IgD-negative memory B cell (primary cell): ENCODE measurements at regions not wholly inside any gene's neighbourhood (a gene's known extent, or its start where the extent isn't known, plus 50 kb on each side); places are given as distances from the start of the nearest gene placed in this dataset.
"Not testable (repeated sequence)": the region's sequence is repeated elsewhere in the genome, so short reads cannot be mapped to it uniquely, and the experiment has no call there.

Source experiments
- H3K27ac Mint-ChIP-seq, 3 donors: one replicate each; pipeline ENCODE4 v1.8.0; 2020 to 2022; ENCODE audit warnings: mild to moderate bottlenecking in 3 of 3, mixed read lengths in 3 of 3, moderate library complexity in 1 of 3
- H3K27me3 Mint-ChIP-seq: one replicate; pipeline ENCODE4 v1.8.0; 2021; ENCODE audit warnings: mixed read lengths
- H3K36me3 Mint-ChIP-seq: one replicate; pipeline ENCODE4 v1.8.0; 2020; ENCODE audit warnings: mild to moderate bottlenecking, mixed read lengths
- H3K4me1 Mint-ChIP-seq, 3 donors: one replicate each; pipeline ENCODE4 v1.8.0; 2020 to 2022; ENCODE audit warnings: mixed read lengths in 3 of 3, mild to moderate bottlenecking in 1 of 3
- H3K4me3 Mint-ChIP-seq, 4 donors: one replicate each; pipeline ENCODE4 v1.8.0; 2020 to 2022; ENCODE audit warnings: mild to moderate bottlenecking in 4 of 4, mixed read lengths in 4 of 4, moderate library complexity in 3 of 4
- H3K9me3 Mint-ChIP-seq, 3 donors: one replicate each; pipeline ENCODE4 v1.8.0; 2020 to 2021; ENCODE audit warnings: mixed read lengths in 3 of 3, mild to moderate bottlenecking in 1 of 3

GRCh38 chr5:174945853-174946252 is 221.5 kb downstream of the MSX2 start:
- peaks cover 0 to 3% (median 3%) of the 10 kb centered on the region in 3 donors for H3K9me3 Mint-ChIP-seq
- peaks cover 5% of the 10 kb centered on the region for H3K27me3 Mint-ChIP-seq
- H3K4me3 Mint-ChIP-seq = no peak overlapping the region
- no peaks in the 10 kb centered on the region for H3K4me1 Mint-ChIP-seq
- H3K36me3 Mint-ChIP-seq = no peaks in the 10 kb centered on the region
- H3K27ac Mint-ChIP-seq = peak overlapping the region in 1 of 3 donors; percentile 41

- H3K9me3 Mint-ChIP-seq = peaks cover 0 to 3% (median 3%) of the 10 kb centered on the region in 3 donors
- H3K27me3 Mint-ChIP-seq = peaks cover 5% of the 10 kb centered on the region
- no peak overlapping the region for H3K4me3 Mint-ChIP-seq
- no peaks in the 10 kb centered on the region for H3K4me1 Mint-ChIP-seq
- H3K27ac Mint-ChIP-seq = no peak overlapping the region
- H3K36me3 Mint-ChIP-seq = no peaks in the 10 kb centered on the region
Observed at GRCh38 chr5:174943785-174944184, 219.4 kb downstream of the MSX2 start.

GRCh38 chr5:174943002-174943401 is 218.6 kb downstream of the MSX2 start:
- not testable (repeated sequence) for H3K4me3 Mint-ChIP-seq, H3K27ac Mint-ChIP-seq, H3K27me3 Mint-ChIP-seq, H3K36me3 Mint-ChIP-seq, H3K9me3 Mint-ChIP-seq, H3K4me1 Mint-ChIP-seq

GRCh38 chr5:174937201-174938123 is 213.1 kb downstream of the MSX2 start:
- Mint-ChIP-seq H3K27me3 (peaks cover 5% of the 10 kb centered on the region), H3K27ac (peak overlapping the region in 1 of 3 donors; percentile 73), H3K9me3 (peaks cover 0 to 6% (median 1%) of the 10 kb centered on the region in 3 donors), H3K4me3 (no peak overlapping the region), H3K4me1 (peaks cover 0 to 2% (median 0%) of the 10 kb centered on the region in 3 donors), H3K36me3 (peaks cover 2% of the 10 kb centered on the region)

GRCh38 chr5:174935854-174936474 is 211.6 kb downstream of the MSX2 start:
- no peak overlapping the region for H3K27ac Mint-ChIP-seq
- H3K9me3 Mint-ChIP-seq = peaks cover 0 to 6% (median 3%) of the 10 kb centered on the region in 3 donors
- peaks cover 0 to 2% (median 0%) of the 10 kb centered on the region in 3 donors for H3K4me1 Mint-ChIP-seq
- H3K36me3 Mint-ChIP-seq = peaks cover 2% of the 10 kb centered on the region
- H3K4me3 Mint-ChIP-seq = no peak overlapping the region
- peaks cover 3% of the 10 kb centered on the region for H3K27me3 Mint-ChIP-seq

- H3K27me3 Mint-ChIP-seq, H3K27ac Mint-ChIP-seq, H3K4me1 Mint-ChIP-seq, H3K36me3 Mint-ChIP-seq, H3K9me3 Mint-ChIP-seq, H3K4me3 Mint-ChIP-seq: not testable (repeated sequence)
Observed at GRCh38 chr5:174931033-174931432, 206.7 kb downstream of the MSX2 start.

- Mint-ChIP-seq H3K4me3 (no peak overlapping the region), H3K4me1 (peaks cover 0 to 2% (median 0%) of the 10 kb centered on the region in 3 donors), H3K27ac (no peak overlapping the region), H3K27me3 (peaks cover 3% of the 10 kb centered on the region), H3K36me3 (no peaks in the 10 kb centered on the region), H3K9me3 (no peaks in the 10 kb centered on the region)
Observed at GRCh38 chr5:174925586-174925985, 201.2 kb downstream of the MSX2 start.

- H3K9me3 Mint-ChIP-seq = no peaks in the 10 kb centered on the region
- peaks cover 0 to 2% (median 0%) of the 10 kb centered on the region in 3 donors for H3K4me1 Mint-ChIP-seq
- no peak overlapping the region for H3K27ac Mint-ChIP-seq
- peaks cover 3% of the 10 kb centered on the region for H3K27me3 Mint-ChIP-seq
- H3K4me3 Mint-ChIP-seq = no peak overlapping the region
- no peaks in the 10 kb centered on the region for H3K36me3 Mint-ChIP-seq
Observed at GRCh38 chr5:174922955-174923354, 198.6 kb downstream of the MSX2 start.

- Mint-ChIP-seq H3K4me3 (peak overlapping the region in 1 of 4 donors; percentile 27), H3K9me3 (no peaks in the 10 kb centered on the region), H3K36me3 (no peaks in the 10 kb centered on the region), H3K4me1 (peaks cover 0 to 2% (median 0%) of the 10 kb centered on the region in 3 donors), H3K27me3 (peaks cover 3% of the 10 kb centered on the region), H3K27ac (no peak overlapping the region)
Observed at GRCh38 chr5:174920906-174921550, 196.6 kb downstream of the MSX2 start.

GRCh38 chr5:174919351-174919750 is 195.0 kb downstream of the MSX2 start:
- peaks cover 3% of the 10 kb centered on the region for H3K27me3 Mint-ChIP-seq
- H3K9me3 Mint-ChIP-seq = peaks cover 0 to 2% (median 0%) of the 10 kb centered on the region in 3 donors
- peaks cover 0 to 2% (median 0%) of the 10 kb centered on the region in 3 donors for H3K4me1 Mint-ChIP-seq
- H3K36me3 Mint-ChIP-seq = no peaks in the 10 kb centered on the region
- H3K4me3 Mint-ChIP-seq = no peak overlapping the region
- no peak overlapping the region for H3K27ac Mint-ChIP-seq

GRCh38 chr5:174918655-174919054 is 194.3 kb downstream of the MSX2 start:
- Mint-ChIP-seq H3K9me3 (peaks cover 0 to 2% (median 0%) of the 10 kb centered on the region in 3 donors), H3K27ac (no peak overlapping the region), H3K36me3 (no peaks in the 10 kb centered on the region), H3K4me3 (no peak overlapping the region), H3K27me3 (no peaks in the 10 kb centered on the region), H3K4me1 (peaks cover 0 to 2% (median 0%) of the 10 kb centered on the region in 3 donors)

GRCh38 chr5:174917976-174918554 is 193.7 kb downstream of the MSX2 start:
- Mint-ChIP-seq H3K4me3 (no peak overlapping the region), H3K27me3 (no peaks in the 10 kb centered on the region), H3K9me3 (peaks cover 0 to 2% (median 0%) of the 10 kb centered on the region in 3 donors), H3K4me1 (peaks cover 0 to 2% (median 0%) of the 10 kb centered on the region in 3 donors), H3K27ac (no peak overlapping the region), H3K36me3 (no peaks in the 10 kb centered on the region)

GRCh38 chr5:174917435-174917834 is 193.1 kb downstream of the MSX2 start:
- peak overlapping the region in 1 of 4 donors; percentile 68 for H3K4me3 Mint-ChIP-seq
- H3K36me3 Mint-ChIP-seq, H3K4me1 Mint-ChIP-seq, H3K9me3 Mint-ChIP-seq, H3K27me3 Mint-ChIP-seq, H3K27ac Mint-ChIP-seq: not testable (repeated sequence)

- not testable (repeated sequence) for H3K9me3 Mint-ChIP-seq, H3K27me3 Mint-ChIP-seq, H3K27ac Mint-ChIP-seq, H3K4me3 Mint-ChIP-seq, H3K4me1 Mint-ChIP-seq, H3K36me3 Mint-ChIP-seq
Observed at GRCh38 chr5:174916924-174917323, 192.5 kb downstream of the MSX2 start.

GRCh38 chr5:174916227-174916626 is 191.8 kb downstream of the MSX2 start:
- Mint-ChIP-seq H3K27ac (no peak overlapping the region), H3K36me3 (no peaks in the 10 kb centered on the region), H3K4me1 (peaks cover 0 to 2% (median 0%) of the 10 kb centered on the region in 3 donors), H3K4me3 (no peak overlapping the region), H3K9me3 (peaks cover 0 to 5% (median 2%) of the 10 kb centered on the region in 3 donors), H3K27me3 (no peaks in the 10 kb centered on the region)
